ENCODE measurements at regions not wholly inside any gene's neighbourhood (a gene's known extent, or its start where the extent isn't known, plus 50 kb on each side); places are given as distances from the start of the nearest gene placed in this dataset.

DNA sequence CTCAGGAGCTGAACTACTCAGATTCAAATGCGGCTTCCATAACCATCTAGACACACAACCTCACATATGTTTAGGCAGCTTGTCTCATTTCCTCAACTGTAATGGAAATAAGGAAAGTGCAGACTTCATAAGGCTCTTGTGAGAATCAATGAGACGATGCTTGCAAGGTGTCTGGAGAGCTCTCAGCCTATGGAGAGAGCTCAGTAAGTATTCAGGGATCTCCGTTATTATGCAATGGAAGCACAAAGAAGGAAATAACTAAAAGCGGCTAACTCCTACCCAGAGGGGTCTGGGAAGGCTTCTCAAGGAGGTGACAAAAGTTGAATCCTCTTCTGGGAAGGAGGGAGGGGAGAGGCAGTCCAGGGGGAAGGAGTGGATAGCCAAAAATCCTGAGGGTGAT is 50.1 kb upstream of the LIPC start:
- WGBS, 2 donors, result 92 to 95% methylated on average over 4 of the region's 4 CpGs
- no peaks in the 10 kb centered on the region for H3K27me3 ChIP-seq
- no peak for TF ChIP-seq POLR2A (IDR thresholded peaks at IDR 0.05)
- TF ChIP-seq, protein P1, sequence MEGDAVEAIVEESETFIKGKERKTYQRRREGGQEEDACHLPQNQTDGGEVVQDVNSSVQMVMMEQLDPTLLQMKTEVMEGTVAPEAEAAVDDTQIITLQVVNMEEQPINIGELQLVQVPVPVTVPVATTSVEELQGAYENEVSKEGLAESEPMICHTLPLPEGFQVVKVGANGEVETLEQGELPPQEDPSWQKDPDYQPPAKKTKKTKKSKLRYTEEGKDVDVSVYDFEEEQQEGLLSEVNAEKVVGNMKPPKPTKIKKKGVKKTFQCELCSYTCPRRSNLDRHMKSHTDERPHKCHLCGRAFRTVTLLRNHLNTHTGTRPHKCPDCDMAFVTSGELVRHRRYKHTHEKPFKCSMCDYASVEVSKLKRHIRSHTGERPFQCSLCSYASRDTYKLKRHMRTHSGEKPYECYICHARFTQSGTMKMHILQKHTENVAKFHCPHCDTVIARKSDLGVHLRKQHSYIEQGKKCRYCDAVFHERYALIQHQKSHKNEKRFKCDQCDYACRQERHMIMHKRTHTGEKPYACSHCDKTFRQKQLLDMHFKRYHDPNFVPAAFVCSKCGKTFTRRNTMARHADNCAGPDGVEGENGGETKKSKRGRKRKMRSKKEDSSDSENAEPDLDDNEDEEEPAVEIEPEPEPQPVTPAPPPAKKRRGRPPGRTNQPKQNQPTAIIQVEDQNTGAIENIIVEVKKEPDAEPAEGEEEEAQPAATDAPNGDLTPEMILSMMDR (IDR thresholded peaks at IDR 0.05), result no peak
- H3K4me3 ChIP-seq, result no peak overlapping the region
- no peak for DNase-seq
- H3K36me3 ChIP-seq (ENCODE audit: low read depth, missing control alignments), result no peaks in the 10 kb centered on the region
- no peaks in the 10 kb centered on the region for H3K9me3 ChIP-seq
- H3K4me1 ChIP-seq, result no peaks in the 10 kb centered on the region
- H3K27ac ChIP-seq, result no peak overlapping the region
- intact Hi-C loops (cut with DNase I; ENCODE audit: low total_unique reads), result no loop called here
